ENCODE measurements at regions not wholly inside any gene's neighbourhood (a gene's known extent, or its start where the extent isn't known, plus 50 kb on each side); places are given as distances from the start of the nearest gene placed in this dataset.

DNA sequence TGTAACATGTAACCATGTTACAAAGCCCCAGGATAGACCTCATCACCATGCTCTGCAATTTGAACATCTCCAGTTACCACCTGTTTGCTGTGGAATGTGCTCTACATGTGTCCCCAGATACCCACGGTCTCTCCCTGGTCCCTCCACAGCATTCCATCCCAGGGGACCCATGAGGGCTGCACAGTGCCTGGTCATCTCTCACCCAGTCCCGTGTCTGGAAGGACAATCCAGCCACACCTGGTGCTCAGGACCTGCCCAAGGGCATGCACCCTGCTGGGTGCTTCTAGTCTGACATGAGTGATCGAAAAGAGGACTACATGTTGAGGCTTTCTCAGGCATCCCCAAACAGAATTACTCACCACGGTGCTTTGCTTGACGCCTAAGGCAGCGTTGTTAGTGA lies 119.6 kb upstream of the ATP10A start:
- H3K27ac ChIP-seq (ENCODE audit: low read length), result no peak overlapping the region

DNA sequence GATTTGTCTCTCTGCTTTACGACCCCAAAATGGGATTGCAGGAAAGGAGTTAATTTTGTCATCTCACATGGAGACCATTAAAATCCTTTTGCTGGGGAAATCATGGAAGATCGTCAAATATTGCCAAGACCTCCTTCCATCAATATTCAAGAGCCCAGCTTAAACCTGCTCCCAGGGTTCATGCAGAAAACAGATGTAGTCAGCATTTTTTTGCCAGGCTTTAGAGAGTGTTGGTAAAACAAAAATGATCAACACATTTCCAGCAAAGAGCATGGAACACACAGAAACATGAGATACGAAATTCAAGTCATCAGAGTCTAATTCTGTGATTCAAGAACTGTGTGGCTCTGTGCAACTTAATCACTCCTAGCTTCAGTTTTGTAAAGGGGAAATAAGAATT lies 118.0 kb upstream of the ATP10A start:
- H3K27me3 ChIP-seq (ENCODE audit: control insufficient read depth, insufficient read depth, low read length), result no peaks in the 10 kb centered on the region
- H3K4me1 ChIP-seq (ENCODE audit: control insufficient read depth, low read depth, low read length), result peaks cover 14% of the 10 kb centered on the region
- H3K9ac ChIP-seq (ENCODE audit: low read length), result no peak overlapping the region
- H3K27ac ChIP-seq (ENCODE audit: low read length), result no peak overlapping the region
- H3K4me3 ChIP-seq (ENCODE audit: low read length), result no peak overlapping the region
- H3K36me3 ChIP-seq (ENCODE audit: control insufficient read depth, low read depth, low read length), result no peaks in the 10 kb centered on the region
- H3K9me3 ChIP-seq (ENCODE audit: control insufficient read depth, low read depth, low read length), result no peaks in the 10 kb centered on the region

More for the DNA sequence above, 119.6 kb upstream of the ATP10A start:
- H3K27me3 ChIP-seq (ENCODE audit: control insufficient read depth, insufficient read depth, low read length), result no peaks in the 10 kb centered on the region
- no peak overlapping the region for H3K4me3 ChIP-seq (ENCODE audit: low read length)
- no peaks in the 10 kb centered on the region for H3K9me3 ChIP-seq (ENCODE audit: control insufficient read depth, low read depth, low read length)
- H3K4me1 ChIP-seq (ENCODE audit: control insufficient read depth, low read depth, low read length), result peaks cover 19% of the 10 kb centered on the region
- no peaks in the 10 kb centered on the region for H3K36me3 ChIP-seq (ENCODE audit: control insufficient read depth, low read depth, low read length)
- no peak overlapping the region for H3K9ac ChIP-seq (ENCODE audit: low read length)

DNA sequence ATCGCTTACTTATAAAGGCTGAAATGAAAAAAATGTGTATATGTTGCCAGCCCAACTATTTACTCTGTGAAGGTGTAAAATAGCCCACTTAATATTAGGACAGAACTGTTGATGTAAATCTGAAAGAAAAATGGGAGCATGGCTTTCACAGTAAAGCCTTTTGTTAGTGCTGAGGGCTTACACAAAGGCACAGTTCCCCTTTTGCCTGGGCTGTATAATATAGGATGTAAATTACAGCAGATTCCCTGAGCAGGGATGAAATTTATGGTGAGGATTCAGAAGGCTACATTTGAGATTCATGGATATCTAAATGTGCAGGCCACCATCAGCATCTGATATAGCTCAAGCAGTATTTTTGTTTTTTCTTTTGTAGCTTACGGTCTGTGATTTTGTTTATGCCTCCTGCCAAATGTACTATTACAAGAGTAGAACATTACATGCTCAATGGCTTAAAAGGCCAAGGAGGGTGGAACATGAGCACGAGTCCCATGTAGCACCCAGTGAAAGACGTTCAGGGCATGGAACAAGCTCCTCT lies 109.1 kb upstream of the ATP10A start:
- Histone ChIP-seq H3K27me3 (ENCODE audit: control insufficient read depth, insufficient read depth, low read length) (no peaks in the 10 kb centered on the region), H3K27ac (ENCODE audit: low read length) (no peak overlapping the region), H3K4me1 (ENCODE audit: control insufficient read depth, low read depth, low read length) (no peaks in the 10 kb centered on the region), H3K36me3 (ENCODE audit: control insufficient read depth, low read depth, low read length) (no peaks in the 10 kb centered on the region), H3K4me3 (ENCODE audit: low read length) (no peak overlapping the region), H3K9ac (ENCODE audit: low read length) (no peak overlapping the region), H3K9me3 (ENCODE audit: control insufficient read depth, low read depth, low read length) (no peaks in the 10 kb centered on the region)

DNA sequence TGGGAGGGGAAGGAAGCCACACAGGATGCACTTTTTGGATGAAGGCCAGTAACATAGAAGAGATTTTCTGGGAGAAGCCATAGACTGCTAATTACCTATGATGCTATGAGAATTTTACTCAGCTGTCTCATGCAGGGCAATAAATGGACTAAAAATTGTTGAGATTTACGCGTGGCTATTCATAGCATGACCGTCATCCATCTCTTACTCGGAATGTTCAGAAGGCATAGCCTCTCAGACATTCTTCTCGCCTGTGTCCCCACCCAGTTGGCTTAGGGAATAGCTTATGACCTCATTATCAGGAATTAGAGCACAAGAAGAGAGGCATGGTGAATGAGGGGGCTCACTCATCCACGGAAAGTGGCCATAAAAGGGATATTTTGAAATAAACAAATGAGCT lies 107.9 kb upstream of the ATP10A start:
- H3K4me1 ChIP-seq (ENCODE audit: control insufficient read depth, low read depth, low read length), result no peaks in the 10 kb centered on the region
- no peaks in the 10 kb centered on the region for H3K9me3 ChIP-seq (ENCODE audit: control insufficient read depth, low read depth, low read length)
- H3K9ac ChIP-seq (ENCODE audit: low read length), result no peak overlapping the region
- no peaks in the 10 kb centered on the region for H3K36me3 ChIP-seq (ENCODE audit: control insufficient read depth, low read depth, low read length)
- no peak overlapping the region for H3K4me3 ChIP-seq (ENCODE audit: low read length)
- H3K27ac ChIP-seq (ENCODE audit: low read length), result no peak overlapping the region
- H3K27me3 ChIP-seq (ENCODE audit: control insufficient read depth, insufficient read depth, low read length), result no peaks in the 10 kb centered on the region

DNA sequence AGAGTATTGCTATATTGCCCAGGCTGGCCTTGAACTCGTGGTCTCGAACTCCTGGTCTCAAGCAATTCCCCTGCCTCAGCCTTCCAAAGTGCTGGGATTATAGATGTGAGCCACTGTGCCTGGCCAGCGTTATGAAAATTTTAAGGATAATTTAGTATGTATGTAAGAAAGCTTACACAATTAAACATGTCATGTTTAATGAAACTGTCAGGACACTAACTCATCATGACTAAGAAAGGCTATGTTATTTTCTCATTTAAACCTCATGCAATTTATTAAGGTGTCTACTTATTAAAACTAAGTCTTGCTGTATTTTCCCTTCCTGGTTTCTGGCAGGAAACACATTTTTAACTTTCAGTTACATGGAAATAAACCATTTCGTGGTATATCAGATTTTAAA lies 106.8 kb upstream of the ATP10A start:
- H3K4me3 ChIP-seq (ENCODE audit: low read length), result no peak overlapping the region
- no peaks in the 10 kb centered on the region for H3K36me3 ChIP-seq (ENCODE audit: control insufficient read depth, low read depth, low read length)
- H3K9me3 ChIP-seq (ENCODE audit: control insufficient read depth, low read depth, low read length), result no peaks in the 10 kb centered on the region
- H3K4me1 ChIP-seq (ENCODE audit: control insufficient read depth, low read depth, low read length), result no peaks in the 10 kb centered on the region
- H3K9ac ChIP-seq (ENCODE audit: low read length), result no peak overlapping the region
- no peaks in the 10 kb centered on the region for H3K27me3 ChIP-seq (ENCODE audit: control insufficient read depth, insufficient read depth, low read length)
- no peak overlapping the region for H3K27ac ChIP-seq (ENCODE audit: low read length)

DNA sequence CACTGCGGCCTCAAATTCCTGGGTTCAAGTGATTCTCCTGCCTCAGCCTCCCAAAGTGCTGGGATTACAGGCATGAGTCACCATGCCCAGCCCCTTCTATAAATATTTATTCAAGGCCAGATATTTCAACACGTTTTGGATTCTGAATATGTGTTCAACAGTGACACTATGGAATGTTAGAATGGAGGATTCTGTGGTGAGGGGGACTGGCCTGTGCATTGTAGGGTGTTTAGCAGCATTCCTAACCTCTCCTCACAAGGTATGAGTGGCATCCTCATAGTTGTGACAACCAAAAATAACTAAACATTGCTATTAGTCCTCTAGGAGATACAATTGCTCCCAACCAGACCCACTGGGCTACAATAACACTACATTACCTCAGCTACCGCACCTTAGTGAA lies 104.0 kb upstream of the ATP10A start:
- Histone ChIP-seq H3K27me3 (ENCODE audit: control insufficient read depth, insufficient read depth, low read length) (no peaks in the 10 kb centered on the region), H3K4me3 (ENCODE audit: low read length) (no peak overlapping the region), H3K9me3 (ENCODE audit: control insufficient read depth, low read depth, low read length) (no peaks in the 10 kb centered on the region), H3K36me3 (ENCODE audit: control insufficient read depth, low read depth, low read length) (no peaks in the 10 kb centered on the region), H3K4me1 (ENCODE audit: control insufficient read depth, low read depth, low read length) (no peaks in the 10 kb centered on the region), H3K9ac (ENCODE audit: low read length) (no peak overlapping the region), H3K27ac (ENCODE audit: low read length) (no peak overlapping the region)

DNA sequence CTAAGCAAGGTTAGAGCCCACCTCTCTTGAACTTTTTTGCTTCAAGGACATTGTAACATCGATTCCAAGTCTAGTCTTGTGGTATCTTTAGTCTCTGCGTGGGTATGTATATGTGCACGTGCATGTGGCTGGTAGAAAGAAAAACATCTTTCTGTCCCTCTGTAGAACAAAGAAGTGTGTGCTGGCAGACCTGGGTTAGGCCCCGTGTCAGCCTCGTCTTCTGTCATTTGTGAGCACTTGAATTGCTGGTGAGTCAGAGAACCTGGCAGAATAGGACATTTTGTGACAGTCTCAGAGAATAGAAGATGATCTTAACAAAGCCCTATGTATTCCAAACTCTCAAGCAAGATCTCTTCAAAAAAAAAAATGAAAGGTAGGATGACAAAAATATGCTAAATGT lies 102.2 kb upstream of the ATP10A start:
- H3K4me1 ChIP-seq (ENCODE audit: control insufficient read depth, low read depth, low read length), result no peaks in the 10 kb centered on the region
- no peak overlapping the region for H3K27ac ChIP-seq (ENCODE audit: low read length)
- H3K9ac ChIP-seq (ENCODE audit: low read length), result no peak overlapping the region
- no peaks in the 10 kb centered on the region for H3K27me3 ChIP-seq (ENCODE audit: control insufficient read depth, insufficient read depth, low read length)
- H3K4me3 ChIP-seq (ENCODE audit: low read length), result no peak overlapping the region
- H3K9me3 ChIP-seq (ENCODE audit: control insufficient read depth, low read depth, low read length), result no peaks in the 10 kb centered on the region
- no peaks in the 10 kb centered on the region for H3K36me3 ChIP-seq (ENCODE audit: control insufficient read depth, low read depth, low read length)

DNA sequence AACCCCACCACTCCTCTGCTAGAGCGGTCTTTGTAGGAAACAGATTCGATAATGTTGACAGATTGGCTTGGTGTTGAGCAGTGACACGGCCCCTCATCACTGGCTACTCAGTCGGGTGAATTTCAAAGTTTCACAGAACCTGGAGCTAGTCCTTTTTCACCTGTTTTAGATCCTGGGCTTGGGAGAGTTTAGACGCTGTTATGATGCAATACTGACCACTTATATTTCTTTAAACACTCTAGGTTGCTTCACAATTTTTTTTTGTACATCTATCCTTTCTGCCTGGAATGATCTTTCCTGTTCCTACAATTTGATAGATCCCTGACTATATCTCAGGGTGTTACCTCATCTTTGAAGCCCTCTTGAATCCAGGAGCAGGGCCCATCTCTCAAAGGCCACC lies 97.1 kb upstream of the ATP10A start:
- Histone ChIP-seq H3K27ac (ENCODE audit: low read length) (no peak overlapping the region), H3K9me3 (ENCODE audit: control insufficient read depth, low read depth, low read length) (no peaks in the 10 kb centered on the region), H3K27me3 (ENCODE audit: control insufficient read depth, insufficient read depth, low read length) (no peaks in the 10 kb centered on the region), H3K9ac (ENCODE audit: low read length) (no peak overlapping the region), H3K4me3 (ENCODE audit: low read length) (no peak overlapping the region), H3K36me3 (ENCODE audit: control insufficient read depth, low read depth, low read length) (no peaks in the 10 kb centered on the region), H3K4me1 (ENCODE audit: control insufficient read depth, low read depth, low read length) (no peaks in the 10 kb centered on the region)

DNA sequence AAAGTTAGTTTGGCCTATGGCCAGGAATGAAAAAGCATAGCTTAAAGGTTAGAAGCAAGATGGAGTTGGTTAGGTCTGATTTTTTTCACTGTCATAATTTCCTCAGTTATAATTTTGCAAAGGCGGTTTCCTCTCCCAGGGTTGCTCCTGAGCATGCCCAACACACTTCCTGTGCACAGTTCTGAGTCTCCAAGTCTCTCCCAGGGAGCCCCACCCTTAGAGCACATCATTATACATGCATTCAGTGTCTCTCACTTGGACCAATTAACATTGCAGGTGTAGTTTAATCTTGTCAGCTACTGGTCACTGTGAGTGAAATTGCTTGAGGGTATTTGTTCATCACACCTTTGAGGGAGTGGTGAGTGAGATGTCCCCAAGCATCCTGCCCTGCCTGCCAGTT lies 96.0 kb upstream of the ATP10A start:
- Histone ChIP-seq H3K27me3 (ENCODE audit: control insufficient read depth, insufficient read depth, low read length) (no peaks in the 10 kb centered on the region), H3K27ac (ENCODE audit: low read length) (no peak overlapping the region), H3K4me1 (ENCODE audit: control insufficient read depth, low read depth, low read length) (no peaks in the 10 kb centered on the region), H3K36me3 (ENCODE audit: control insufficient read depth, low read depth, low read length) (no peaks in the 10 kb centered on the region), H3K4me3 (ENCODE audit: low read length) (no peak overlapping the region), H3K9me3 (ENCODE audit: control insufficient read depth, low read depth, low read length) (no peaks in the 10 kb centered on the region), H3K9ac (ENCODE audit: low read length) (no peak overlapping the region)

DNA sequence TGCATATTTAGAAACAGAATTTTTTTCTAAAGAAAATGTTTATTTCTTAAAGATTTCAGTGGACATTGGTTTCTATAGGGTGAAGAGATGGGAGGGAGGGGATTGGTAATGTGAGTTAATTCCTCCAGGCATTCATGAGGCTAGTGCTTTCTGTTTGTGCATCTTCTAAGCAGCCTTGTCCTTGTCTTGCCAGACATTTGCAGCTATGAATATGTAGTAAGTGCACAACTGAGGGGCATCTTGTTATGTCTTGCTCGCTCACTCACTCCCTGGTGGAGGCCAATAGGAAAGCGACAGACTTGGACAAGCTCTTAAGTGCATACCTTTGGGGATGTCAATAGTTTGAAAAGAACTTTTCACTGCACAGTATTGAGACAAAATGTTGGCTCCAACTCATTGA lies 92.5 kb upstream of the ATP10A start:
- Histone ChIP-seq H3K36me3 (ENCODE audit: control insufficient read depth, low read depth, low read length) (no peaks in the 10 kb centered on the region), H3K9me3 (ENCODE audit: control insufficient read depth, low read depth, low read length) (no peaks in the 10 kb centered on the region), H3K27ac (ENCODE audit: low read length) (no peak overlapping the region), H3K27me3 (ENCODE audit: control insufficient read depth, insufficient read depth, low read length) (no peaks in the 10 kb centered on the region), H3K4me1 (ENCODE audit: control insufficient read depth, low read depth, low read length) (no peaks in the 10 kb centered on the region), H3K4me3 (ENCODE audit: low read length) (no peak overlapping the region), H3K9ac (ENCODE audit: low read length) (no peak overlapping the region)

DNA sequence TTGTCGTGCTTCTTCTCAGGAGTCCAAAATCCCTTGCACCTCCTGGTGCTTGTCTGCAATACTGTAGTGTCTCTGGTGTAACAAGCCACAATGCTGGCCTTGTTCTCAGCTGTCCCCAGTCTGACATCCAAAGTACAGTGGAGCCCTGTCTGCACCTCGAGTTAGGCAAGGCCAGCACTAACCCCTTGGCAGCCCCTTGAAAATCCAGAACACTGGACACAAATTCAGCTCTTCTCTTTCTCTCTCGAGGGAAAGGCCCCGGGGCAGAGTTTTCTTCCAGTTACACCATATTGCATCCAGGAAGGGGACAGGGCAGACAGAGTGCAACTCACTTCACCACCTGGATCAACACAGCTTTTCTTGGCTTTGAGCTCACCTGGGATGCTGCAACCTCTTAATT lies 91.3 kb upstream of the ATP10A start:
- H3K36me3 ChIP-seq (ENCODE audit: control insufficient read depth, low read depth, low read length), result no peaks in the 10 kb centered on the region
- no peaks in the 10 kb centered on the region for H3K9me3 ChIP-seq (ENCODE audit: control insufficient read depth, low read depth, low read length)
- no peaks in the 10 kb centered on the region for H3K27me3 ChIP-seq (ENCODE audit: control insufficient read depth, insufficient read depth, low read length)
- no peak overlapping the region for H3K27ac ChIP-seq (ENCODE audit: low read length)
- no peaks in the 10 kb centered on the region for H3K4me1 ChIP-seq (ENCODE audit: control insufficient read depth, low read depth, low read length)
- no peak overlapping the region for H3K4me3 ChIP-seq (ENCODE audit: low read length)
- no peak overlapping the region for H3K9ac ChIP-seq (ENCODE audit: low read length)

DNA sequence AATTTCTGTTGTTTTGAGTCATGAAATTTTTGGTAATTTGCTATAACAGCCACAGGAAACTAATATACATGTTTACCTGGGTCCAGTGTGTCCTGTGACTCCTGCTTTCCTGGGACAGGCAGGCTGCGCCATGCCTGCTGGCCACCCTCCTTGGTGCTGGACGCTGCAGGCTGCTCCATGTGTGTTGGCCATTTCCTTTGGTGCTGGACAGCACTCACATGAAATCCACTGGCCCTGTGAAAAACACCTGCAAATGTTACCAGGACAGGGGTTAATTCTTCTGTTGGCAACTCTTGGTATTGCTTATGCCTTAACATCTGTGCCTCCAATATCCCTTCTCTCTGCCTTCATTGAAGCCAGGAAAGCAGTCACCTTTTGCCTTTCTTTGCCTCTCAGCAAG lies 86.9 kb upstream of the ATP10A start:
- Histone ChIP-seq H3K4me3 (ENCODE audit: low read length) (no peak overlapping the region), H3K27me3 (ENCODE audit: control insufficient read depth, insufficient read depth, low read length) (no peaks in the 10 kb centered on the region)

More for the DNA sequence above, 86.9 kb upstream of the ATP10A start:
- no peaks in the 10 kb centered on the region for H3K9me3 ChIP-seq (ENCODE audit: control insufficient read depth, low read depth, low read length)
- peaks cover 5% of the 10 kb centered on the region for H3K4me1 ChIP-seq (ENCODE audit: control insufficient read depth, low read depth, low read length)
- H3K27ac ChIP-seq (ENCODE audit: low read length), result no peak overlapping the region
- no peak overlapping the region for H3K9ac ChIP-seq (ENCODE audit: low read length)
- H3K36me3 ChIP-seq (ENCODE audit: control insufficient read depth, low read depth, low read length), result no peaks in the 10 kb centered on the region
